UCSD-AML1 (cell line): ENCODE measurements at regions not wholly inside any gene's neighbourhood (a gene's known extent, or its start where the extent isn't known, plus 50 kb on each side); places are given as distances from the start of the nearest gene placed in this dataset.

Experiments used
- DNase-seq: peaks from one replicate; lab custom pipeline; 2025; ENCODE audit not compliant: unreplicated experiment; lab: John Stamatoyannopoulos, UW

GRCh38 chr9:108526518-108526917, 329.3 kb downstream of the ACTL7B start:
- DNase-seq = no peak

GRCh38 chr9:108525186-108525585, 330.6 kb downstream of the ACTL7B start:
- DNase-seq = no peak

GRCh38 chr9:108521063-108521590, 334.7 kb downstream of the ACTL7B start:
- no peak for DNase-seq

GRCh38 chr9:108519437-108519836, 336.3 kb downstream of the ACTL7B start:
- DNase-seq = no peak

- no peak for DNase-seq
Observed at GRCh38 chr9:108517651-108518365, 338.0 kb downstream of the ACTL7B start.

- DNase-seq = no peak
Observed at GRCh38 chr9:108516391-108516790, 339.4 kb downstream of the ACTL7B start.

- no peak for DNase-seq
Observed at GRCh38 chr9:108515856-108516255, 339.9 kb downstream of the ACTL7B start.

- no peak for DNase-seq
Observed at GRCh38 chr9:108512426-108513173, 343.2 kb downstream of the ACTL7B start.

GRCh38 chr9:108511307-108511706, 344.5 kb downstream of the ACTL7B start:
- no peak for DNase-seq

- DNase-seq = no peak
Observed at GRCh38 chr9:108496846-108497245, 358.9 kb downstream of the ACTL7B start.

GRCh38 chr9:108489567-108489966, 366.2 kb downstream of the ACTL7B start:
- DNase-seq = no peak

- no peak for DNase-seq
Observed at GRCh38 chr9:108486831-108487230, 369.0 kb downstream of the ACTL7B start.

- DNase-seq = no peak
Observed at GRCh38 chr9:108484468-108484867, 371.3 kb downstream of the ACTL7B start.

- DNase-seq = no peak
Observed at GRCh38 chr9:108483676-108484075, 372.1 kb downstream of the ACTL7B start.

- no peak for DNase-seq
Observed at GRCh38 chr9:108479989-108480652, 375.7 kb downstream of the ACTL7B start.

GRCh38 chr9:108478431-108479332, 377.1 kb downstream of the ACTL7B start:
- no peak for DNase-seq

- DNase-seq = no peak
Observed at GRCh38 chr9:108477529-108478006, 378.2 kb downstream of the ACTL7B start.

GRCh38 chr9:108476574-108476973, 379.2 kb downstream of the ACTL7B start:
- DNase-seq = no peak

GRCh38 chr9:108475813-108476212, 380.0 kb downstream of the ACTL7B start:
- DNase-seq = no peak

- DNase-seq = no peak
Observed at GRCh38 chr9:108474356-108474755, 381.4 kb downstream of the ACTL7B start.
